HepG2 (cell line): ENCODE measurements at regions not wholly inside any gene's neighbourhood (a gene's known extent, or its start where the extent isn't known, plus 50 kb on each side); places are given as distances from the start of the nearest gene placed in this dataset.

Source experiments
- ARNTL ChIP-seq: sonication (generic); formaldehyde crosslinking; IDR thresholded peaks from 2 replicates; pipeline ENCODE4 v1.4.0; 2020; ENCODE audit warnings: mild to moderate bottlenecking, missing genetic modification reagents
- CTCF ChIP-seq: sonication (generic); formaldehyde crosslinking; IDR thresholded peaks from 2 replicates; pipeline ENCODE4 v1.5.0; 2020; ENCODE audit warnings: mild to moderate bottlenecking, missing genetic modification reagents, moderate library complexity
- E2F1 ChIP-seq: sonication (generic); formaldehyde crosslinking; IDR thresholded peaks from 2 replicates; pipeline ENCODE4 v1.5.0; 2020; ENCODE audit warnings: missing genetic modification reagents
- EZH2 ChIP-seq: conservative IDR thresholded peaks from 2 replicates; pipeline ENCODE4 v1.6.1; 2012; ENCODE audit warnings: mild to moderate bottlenecking, low read depth, low read length, moderate library complexity
- FOSL1 ChIP-seq: sonication (generic); formaldehyde crosslinking; IDR thresholded peaks from 2 replicates; pipeline ENCODE4 v1.9.0; 2021; ENCODE audit warnings: missing genetic modification reagents, borderline replicate concordance
- FOXA1 ChIP-seq, 2 experiments: fragments of 450-650 bp in 1 of 2; sonication (generic) in 1 of 2; formaldehyde crosslinking in 1 of 2; IDR thresholded peaks; 2 replicates each; pipeline versions ENCODE4 v1.4.0 to v1.6.1; 2016 to 2020; ENCODE audit warnings: missing genetic modification reagents in 1 of 2
- JUND ChIP-seq: sonication (generic); formaldehyde crosslinking; IDR thresholded peaks from 2 replicates; pipeline ENCODE4 v1.8.0; 2022; ENCODE audit warnings: mild to moderate bottlenecking, missing genetic modification reagents
- TAF1 ChIP-seq: sonication (generic); formaldehyde crosslinking; IDR thresholded peaks from 2 replicates; pipeline ENCODE4 v1.4.0; 2020; ENCODE audit warnings: missing genetic modification reagents
- ZHX1 ChIP-seq: sonication (generic); formaldehyde crosslinking; IDR thresholded peaks from 2 replicates; pipeline ENCODE4 v1.8.1; 2022; ENCODE audit warnings: low read depth, mild to moderate bottlenecking, missing genetic modification reagents
- ZNF496 ChIP-seq: sonication (generic); formaldehyde crosslinking; IDR thresholded peaks from 2 replicates; pipeline ENCODE4 v1.8.1; 2023; ENCODE audit warnings: mild to moderate bottlenecking, moderate library complexity, missing genetic modification reagents; ENCODE audit not compliant: insufficient replicate concordance
- ZSCAN22 ChIP-seq: sonication (generic); formaldehyde crosslinking; IDR thresholded peaks from 2 replicates; pipeline ENCODE4 v1.4.0; 2020; ENCODE audit warnings: mild to moderate bottlenecking, missing genetic modification reagents

DNA sequence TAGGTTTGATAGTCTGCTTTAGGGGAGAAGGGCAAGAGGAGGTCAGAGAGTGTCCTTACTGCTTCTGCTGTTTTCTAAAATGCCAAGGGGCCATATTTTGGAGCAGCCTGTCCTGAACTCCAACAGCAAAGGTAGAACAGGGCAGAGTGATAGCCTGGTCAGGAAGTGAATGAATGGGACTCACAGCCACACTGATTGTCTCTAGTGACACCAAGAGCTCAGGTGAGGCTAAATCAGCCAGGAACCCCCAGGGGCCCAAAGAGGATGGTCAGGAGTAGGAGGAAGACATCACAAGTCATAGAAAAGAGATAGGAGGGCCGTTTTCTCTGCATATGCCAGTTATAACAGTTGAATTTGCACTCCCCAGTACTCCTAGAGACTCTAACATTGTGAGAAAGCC lies 97.4 kb upstream of the DUSP10 start:
- TF ChIP-seq FOXA1 (IDR thresholded peaks at IDR 0.05) (no peak), FOXA1 (CRISPR knock-in tag; IDR thresholded peaks at IDR 0.05) (no peak), ARNTL (CRISPR knock-in tag) (no peak), EZH2 (no peak), ZNF496 (CRISPR knock-in tag) (no peak), FOSL1 (no peak), CTCF (0 out of 2 replicates have a peak, but pooled peaks have one; percentile 19), JUND (CRISPR knock-in tag) (no peak), TAF1 (no peak), E2F1 (CRISPR knock-in tag) (no peak), ZHX1 (CRISPR knock-in tag) (no peak), ZSCAN22 (no peak)
